ENCODE measurements at regions not wholly inside any gene's neighbourhood (a gene's known extent, or its start where the extent isn't known, plus 50 kb on each side); places are given as distances from the start of the nearest gene placed in this dataset.

DNA sequence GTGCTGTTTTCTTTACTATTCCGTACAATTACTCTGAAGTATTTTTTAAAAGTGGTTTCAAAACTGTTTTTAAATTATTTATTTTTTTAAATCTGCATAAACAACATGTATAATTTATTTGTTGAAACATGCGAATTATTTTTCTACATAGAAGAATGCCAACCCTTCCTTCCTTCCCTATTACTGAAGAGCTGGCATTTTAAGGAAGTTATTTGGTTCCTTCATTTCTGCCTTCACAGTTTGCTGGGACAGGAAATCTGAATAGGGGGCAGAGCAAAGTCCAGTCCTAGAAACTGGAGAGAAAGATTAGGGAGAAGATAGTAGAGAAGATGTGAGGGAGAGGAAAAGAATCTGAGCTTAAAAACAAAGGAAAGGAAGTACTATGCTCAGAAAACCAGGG lies 146.7 kb upstream of the ACVR2A start:
- TF ChIP-seq, protein P1, sequence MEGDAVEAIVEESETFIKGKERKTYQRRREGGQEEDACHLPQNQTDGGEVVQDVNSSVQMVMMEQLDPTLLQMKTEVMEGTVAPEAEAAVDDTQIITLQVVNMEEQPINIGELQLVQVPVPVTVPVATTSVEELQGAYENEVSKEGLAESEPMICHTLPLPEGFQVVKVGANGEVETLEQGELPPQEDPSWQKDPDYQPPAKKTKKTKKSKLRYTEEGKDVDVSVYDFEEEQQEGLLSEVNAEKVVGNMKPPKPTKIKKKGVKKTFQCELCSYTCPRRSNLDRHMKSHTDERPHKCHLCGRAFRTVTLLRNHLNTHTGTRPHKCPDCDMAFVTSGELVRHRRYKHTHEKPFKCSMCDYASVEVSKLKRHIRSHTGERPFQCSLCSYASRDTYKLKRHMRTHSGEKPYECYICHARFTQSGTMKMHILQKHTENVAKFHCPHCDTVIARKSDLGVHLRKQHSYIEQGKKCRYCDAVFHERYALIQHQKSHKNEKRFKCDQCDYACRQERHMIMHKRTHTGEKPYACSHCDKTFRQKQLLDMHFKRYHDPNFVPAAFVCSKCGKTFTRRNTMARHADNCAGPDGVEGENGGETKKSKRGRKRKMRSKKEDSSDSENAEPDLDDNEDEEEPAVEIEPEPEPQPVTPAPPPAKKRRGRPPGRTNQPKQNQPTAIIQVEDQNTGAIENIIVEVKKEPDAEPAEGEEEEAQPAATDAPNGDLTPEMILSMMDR (IDR thresholded peaks at IDR 0.05; ENCODE audit: insufficient read depth, low read length), result no peak
- TF ChIP-seq GABPA (IDR thresholded peaks at IDR 0.05; ENCODE audit: low read depth), result no peak
- TF ChIP-seq SPI1 (IDR thresholded peaks at IDR 0.05; ENCODE audit: borderline replicate concordance, low read depth), result no peak
- TF ChIP-seq, protein P2, sequence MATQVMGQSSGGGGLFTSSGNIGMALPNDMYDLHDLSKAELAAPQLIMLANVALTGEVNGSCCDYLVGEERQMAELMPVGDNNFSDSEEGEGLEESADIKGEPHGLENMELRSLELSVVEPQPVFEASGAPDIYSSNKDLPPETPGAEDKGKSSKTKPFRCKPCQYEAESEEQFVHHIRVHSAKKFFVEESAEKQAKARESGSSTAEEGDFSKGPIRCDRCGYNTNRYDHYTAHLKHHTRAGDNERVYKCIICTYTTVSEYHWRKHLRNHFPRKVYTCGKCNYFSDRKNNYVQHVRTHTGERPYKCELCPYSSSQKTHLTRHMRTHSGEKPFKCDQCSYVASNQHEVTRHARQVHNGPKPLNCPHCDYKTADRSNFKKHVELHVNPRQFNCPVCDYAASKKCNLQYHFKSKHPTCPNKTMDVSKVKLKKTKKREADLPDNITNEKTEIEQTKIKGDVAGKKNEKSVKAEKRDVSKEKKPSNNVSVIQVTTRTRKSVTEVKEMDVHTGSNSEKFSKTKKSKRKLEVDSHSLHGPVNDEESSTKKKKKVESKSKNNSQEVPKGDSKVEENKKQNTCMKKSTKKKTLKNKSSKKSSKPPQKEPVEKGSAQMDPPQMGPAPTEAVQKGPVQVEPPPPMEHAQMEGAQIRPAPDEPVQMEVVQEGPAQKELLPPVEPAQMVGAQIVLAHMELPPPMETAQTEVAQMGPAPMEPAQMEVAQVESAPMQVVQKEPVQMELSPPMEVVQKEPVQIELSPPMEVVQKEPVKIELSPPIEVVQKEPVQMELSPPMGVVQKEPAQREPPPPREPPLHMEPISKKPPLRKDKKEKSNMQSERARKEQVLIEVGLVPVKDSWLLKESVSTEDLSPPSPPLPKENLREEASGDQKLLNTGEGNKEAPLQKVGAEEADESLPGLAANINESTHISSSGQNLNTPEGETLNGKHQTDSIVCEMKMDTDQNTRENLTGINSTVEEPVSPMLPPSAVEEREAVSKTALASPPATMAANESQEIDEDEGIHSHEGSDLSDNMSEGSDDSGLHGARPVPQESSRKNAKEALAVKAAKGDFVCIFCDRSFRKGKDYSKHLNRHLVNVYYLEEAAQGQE (IDR thresholded peaks at IDR 0.05; ENCODE audit: insufficient replicate concordance, low read depth), result no peak
- no peak overlapping the region for H3K27ac ChIP-seq (replicated peaks)
- no peak for DNase-seq (ENCODE audit: low read depth in 1 of 2, low spot score in 1 of 2)
- H3K4me3 ChIP-seq (replicated peaks; ENCODE audit: insufficient read depth, low read length), result no peak overlapping the region
- H3K27me3 ChIP-seq (ENCODE audit: insufficient read depth, poor library complexity, severe bottlenecking), result no peaks in the 10 kb centered on the region

DNA sequence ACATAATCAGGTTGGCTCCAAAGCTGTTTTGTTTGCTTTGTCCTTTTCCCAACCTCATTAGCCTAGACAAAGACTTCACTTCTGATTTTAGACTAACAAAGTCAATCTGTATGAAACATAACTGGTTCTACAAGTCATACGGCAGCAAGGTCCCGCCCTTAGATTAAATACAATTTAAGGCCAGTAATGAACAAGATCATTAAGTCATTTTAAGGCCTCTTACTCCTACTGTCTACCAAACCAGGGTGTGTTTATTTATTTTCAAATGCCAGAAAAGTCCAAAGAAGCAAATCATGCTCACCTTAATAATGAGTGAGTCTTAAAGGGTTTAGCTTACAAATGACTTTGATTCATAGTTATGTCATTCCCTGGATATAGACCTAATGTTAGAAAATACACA lies 148.4 kb upstream of the ACVR2A start:
- DNase-seq (ENCODE audit: low read depth in 1 of 2, low spot score in 1 of 2), result no peak
- Histone ChIP-seq H3K27me3 (ENCODE audit: insufficient read depth, poor library complexity, severe bottlenecking) (no peaks in the 10 kb centered on the region), H3K27ac (replicated peaks) (no peak overlapping the region), H3K4me3 (replicated peaks; ENCODE audit: insufficient read depth, low read length) (no peak overlapping the region)
- TF ChIP-seq POLR2AphosphoS5 (IDR thresholded peaks at IDR 0.05; ENCODE audit: low read depth) (no peak), GABPA (IDR thresholded peaks at IDR 0.05; ENCODE audit: low read depth) (no peak), SPI1 (IDR thresholded peaks at IDR 0.05; ENCODE audit: borderline replicate concordance, low read depth) (no peak)
- TF ChIP-seq, protein P2 (IDR thresholded peaks at IDR 0.05; ENCODE audit: insufficient replicate concordance, low read depth), result no peak
- TF ChIP-seq, protein P1 (IDR thresholded peaks at IDR 0.05; ENCODE audit: insufficient read depth, low read length), result no peak

DNA sequence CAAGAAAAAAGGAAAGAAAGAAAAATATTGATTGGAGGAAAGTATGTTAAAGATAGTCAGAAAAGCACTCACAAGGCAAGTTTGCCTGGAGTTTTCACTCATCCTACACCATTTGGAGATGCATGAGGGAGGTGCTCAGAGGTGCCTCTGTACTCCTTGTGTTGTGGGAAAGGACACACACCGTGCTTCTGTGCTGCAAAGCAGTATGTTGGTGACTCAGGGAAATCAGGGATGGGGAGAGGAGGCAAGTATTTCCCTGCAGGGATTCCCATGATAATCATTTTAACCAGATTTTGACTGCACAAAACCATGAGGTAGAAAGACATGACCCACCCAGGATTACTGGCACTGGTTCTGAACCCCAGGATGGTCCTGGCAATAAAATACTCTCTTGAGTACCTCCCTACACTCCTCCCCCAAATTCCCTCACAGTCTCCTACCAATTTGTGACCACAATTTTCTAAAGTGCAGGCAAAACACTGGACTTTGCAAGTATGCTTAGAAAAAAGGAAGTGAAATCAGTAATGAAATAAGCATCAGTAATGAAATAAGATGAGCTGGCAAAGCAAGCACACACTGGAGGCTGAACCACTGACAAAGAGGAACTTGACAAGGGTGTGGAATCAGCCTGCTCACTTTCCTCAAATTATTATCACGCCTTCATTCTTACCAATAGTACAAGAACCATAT lies 155.5 kb upstream of the ACVR2A start:
- TF ChIP-seq GABPA (IDR thresholded peaks at IDR 0.05; ENCODE audit: low read depth) (no peak), SPI1 (IDR thresholded peaks at IDR 0.05; ENCODE audit: borderline replicate concordance, low read depth) (peak; percentile 91), POLR2AphosphoS5 (IDR thresholded peaks at IDR 0.05; ENCODE audit: low read depth) (no peak)
- TF ChIP-seq, protein P2 (IDR thresholded peaks at IDR 0.05; ENCODE audit: insufficient replicate concordance, low read depth), result no peak

More for the DNA sequence above, 155.5 kb upstream of the ACVR2A start:
- Histone ChIP-seq H3K27me3 (ENCODE audit: insufficient read depth, poor library complexity, severe bottlenecking) (no peaks in the 10 kb centered on the region), H3K4me3 (replicated peaks; ENCODE audit: insufficient read depth, low read length) (no peak overlapping the region), H3K27ac (replicated peaks) (no peak overlapping the region)
- DNase-seq (ENCODE audit: low read depth in 1 of 2, low spot score in 1 of 2), result peak; percentile 45 to 56

Data from HL-60 (cell line).